ENCODE measurements at regions not wholly inside any gene's neighbourhood (a gene's known extent, or its start where the extent isn't known, plus 50 kb on each side); places are given as distances from the start of the nearest gene placed in this dataset.

DNA sequence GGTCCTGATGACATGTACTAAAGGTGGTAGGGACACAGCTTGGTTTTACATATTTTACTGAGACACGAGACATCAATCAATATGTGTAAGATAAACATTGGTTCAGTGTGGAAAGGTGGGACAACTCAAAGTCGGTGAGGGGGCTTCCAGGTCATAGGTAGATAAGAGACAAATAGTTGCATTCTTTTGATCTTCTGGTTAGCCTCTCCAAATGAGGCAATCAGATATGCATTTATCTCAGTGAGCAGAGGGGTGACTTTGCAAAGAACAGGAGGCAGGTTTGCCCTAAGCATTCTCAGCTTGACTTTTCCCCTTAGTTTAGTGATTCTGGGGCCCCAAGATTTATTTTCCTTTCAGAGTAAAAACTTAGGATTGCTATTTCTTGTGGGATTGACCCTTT lies 706.9 kb downstream of the GLUD2 start:
- Histone ChIP-seq H3K36me3 (replicated peaks in 1 of 2; ENCODE audit: control insufficient read depth in 1 of 2, insufficient read depth in 2 of 2, low read length in 2 of 2) (no peaks in the 10 kb centered on the region), H3K4me2 (replicated peaks; ENCODE audit: extremely low read depth, low read length, poor library complexity, severe bottlenecking) (no peak overlapping the region), H3K4me3 (replicated peaks in 1 of 3; ENCODE audit: low read depth in 2 of 3, low read length in 3 of 3) (no peak overlapping the region), H3K27me3 (ENCODE audit: control insufficient read depth in 2 of 2, insufficient read depth in 2 of 2, low read length in 2 of 2) (no peaks in the 10 kb centered on the region), H3K4me1 (ENCODE audit: control insufficient read depth in 1 of 2, insufficient read depth in 2 of 2, low read length in 2 of 2) (no peaks in the 10 kb centered on the region), H3K27ac (ENCODE audit: low read depth in 1 of 2, low read length in 2 of 2) (no peak overlapping the region), H3K79me2 (ENCODE audit: insufficient read depth, low read length) (no peaks in the 10 kb centered on the region), H4K20me1 (ENCODE audit: insufficient read depth, low read length) (no peaks in the 10 kb centered on the region), H3K9ac (ENCODE audit: insufficient read depth, low read length, poor library complexity, severe bottlenecking) (no peak overlapping the region), H2AFZ (ENCODE audit: insufficient read depth, low read depth, low read length, poor library complexity, severe bottlenecking) (no peak overlapping the region), H3K9me3 (replicated peaks in 1 of 2; ENCODE audit: control insufficient read depth in 1 of 2, insufficient read depth in 1 of 2, low read length in 2 of 2) (no peaks in the 10 kb centered on the region)
- TF ChIP-seq, protein P1, sequence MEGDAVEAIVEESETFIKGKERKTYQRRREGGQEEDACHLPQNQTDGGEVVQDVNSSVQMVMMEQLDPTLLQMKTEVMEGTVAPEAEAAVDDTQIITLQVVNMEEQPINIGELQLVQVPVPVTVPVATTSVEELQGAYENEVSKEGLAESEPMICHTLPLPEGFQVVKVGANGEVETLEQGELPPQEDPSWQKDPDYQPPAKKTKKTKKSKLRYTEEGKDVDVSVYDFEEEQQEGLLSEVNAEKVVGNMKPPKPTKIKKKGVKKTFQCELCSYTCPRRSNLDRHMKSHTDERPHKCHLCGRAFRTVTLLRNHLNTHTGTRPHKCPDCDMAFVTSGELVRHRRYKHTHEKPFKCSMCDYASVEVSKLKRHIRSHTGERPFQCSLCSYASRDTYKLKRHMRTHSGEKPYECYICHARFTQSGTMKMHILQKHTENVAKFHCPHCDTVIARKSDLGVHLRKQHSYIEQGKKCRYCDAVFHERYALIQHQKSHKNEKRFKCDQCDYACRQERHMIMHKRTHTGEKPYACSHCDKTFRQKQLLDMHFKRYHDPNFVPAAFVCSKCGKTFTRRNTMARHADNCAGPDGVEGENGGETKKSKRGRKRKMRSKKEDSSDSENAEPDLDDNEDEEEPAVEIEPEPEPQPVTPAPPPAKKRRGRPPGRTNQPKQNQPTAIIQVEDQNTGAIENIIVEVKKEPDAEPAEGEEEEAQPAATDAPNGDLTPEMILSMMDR (IDR thresholded peaks at IDR 0.05) = no peak
- no peak overlapping the region for H3K4me3 Mint-ChIP-seq
- H3K9me3 Mint-ChIP-seq = peaks cover 0 to 4% (median 1%) of the 10 kb centered on the region in 7 donors
- no peak for DNase-seq
- H3K4me1 Mint-ChIP-seq = no peaks in the 10 kb centered on the region
- intact Hi-C loops (cut with micrococcal nuclease) = no loop called here
- no peaks in the 10 kb centered on the region for H3K36me3 Mint-ChIP-seq
- no peaks in the 10 kb centered on the region for H3K27me3 Mint-ChIP-seq (ENCODE audit: low read depth in 3 of 3)
- WGBS (ENCODE audit: insufficient coverage) = 50% methylated on average over 1 of the region's 2 CpGs
- H3K27ac Mint-ChIP-seq = no peak overlapping the region

DNA sequence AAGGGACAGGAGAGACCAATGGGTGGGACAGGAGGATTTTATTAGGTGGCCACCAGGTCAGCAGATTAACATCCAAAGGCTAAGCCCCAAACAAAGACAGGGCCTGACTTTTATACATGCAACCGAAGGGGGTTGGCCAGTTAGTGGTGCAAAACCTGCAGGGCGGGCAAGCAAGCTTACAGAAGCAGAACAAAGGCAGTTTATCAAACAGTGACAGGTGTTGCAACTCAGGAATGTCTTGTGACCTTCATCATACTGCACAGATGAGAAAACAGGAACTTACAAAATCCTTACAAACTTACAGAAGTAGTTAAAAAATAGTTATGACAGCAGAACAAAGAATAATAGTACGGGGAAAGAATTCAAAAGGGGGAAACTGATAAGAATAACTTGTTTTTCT lies 708.1 kb downstream of the GLUD2 start:
- H3K4me3 Mint-ChIP-seq = no peak overlapping the region
- H3K27ac ChIP-seq (ENCODE audit: low read depth in 1 of 2, low read length in 2 of 2) = no peak overlapping the region
- H3K79me2 ChIP-seq (ENCODE audit: insufficient read depth, low read length) = no peaks in the 10 kb centered on the region
- WGBS (ENCODE audit: insufficient coverage) = no CpG with 5 or more reads among the region's 3 CpGs
- peaks cover 0 to 3% (median 1%) of the 10 kb centered on the region in 7 donors for H3K9me3 Mint-ChIP-seq
- intact Hi-C loops (cut with micrococcal nuclease) = no loop called here
- TF ChIP-seq, protein P1 (IDR thresholded peaks at IDR 0.05) = no peak
- no peaks in the 10 kb centered on the region for H3K9me3 ChIP-seq (replicated peaks in 1 of 2; ENCODE audit: control insufficient read depth in 1 of 2, insufficient read depth in 1 of 2, low read length in 2 of 2)
- no peaks in the 10 kb centered on the region for H3K4me1 Mint-ChIP-seq
- H3K4me2 ChIP-seq (replicated peaks; ENCODE audit: extremely low read depth, low read length, poor library complexity, severe bottlenecking) = no peak overlapping the region
- H3K27ac Mint-ChIP-seq = peak overlapping the region in 1 of 7 donors; percentile 25
- no peaks in the 10 kb centered on the region for H3K36me3 ChIP-seq (replicated peaks in 1 of 2; ENCODE audit: control insufficient read depth in 1 of 2, insufficient read depth in 2 of 2, low read length in 2 of 2)
- no peak overlapping the region for H3K9ac ChIP-seq (ENCODE audit: insufficient read depth, low read length, poor library complexity, severe bottlenecking)
- H3K27me3 Mint-ChIP-seq (ENCODE audit: low read depth in 3 of 3) = no peaks in the 10 kb centered on the region
- H4K20me1 ChIP-seq (ENCODE audit: insufficient read depth, low read length) = no peaks in the 10 kb centered on the region
- H3K27me3 ChIP-seq (ENCODE audit: control insufficient read depth in 2 of 2, insufficient read depth in 2 of 2, low read length in 2 of 2) = no peaks in the 10 kb centered on the region
- H3K4me1 ChIP-seq (ENCODE audit: control insufficient read depth in 1 of 2, insufficient read depth in 2 of 2, low read length in 2 of 2) = no peaks in the 10 kb centered on the region
- DNase-seq = no peak
- no peak overlapping the region for H2AFZ ChIP-seq (ENCODE audit: insufficient read depth, low read depth, low read length, poor library complexity, severe bottlenecking)
- H3K36me3 Mint-ChIP-seq = no peaks in the 10 kb centered on the region
- no peak overlapping the region for H3K4me3 ChIP-seq (replicated peaks in 1 of 3; ENCODE audit: low read depth in 2 of 3, low read length in 3 of 3)

Measured in CD14-positive monocyte (primary cell).